Epidermal melanocyte (primary cell): ENCODE measurements at regions not wholly inside any gene's neighbourhood (a gene's known extent, or its start where the extent isn't known, plus 50 kb on each side); places are given as distances from the start of the nearest gene placed in this dataset.

Source experiments
- DNase-seq: peaks from one replicate; pipeline ENCODE4 v3.0.0; 2011; ENCODE audit warnings: low spot score; ENCODE audit not compliant: insufficient read length

- DNase-seq, result no peak
Observed at GRCh38 chr4:74682567-74683359, 111.6 kb downstream of the BTC start.

DNA sequence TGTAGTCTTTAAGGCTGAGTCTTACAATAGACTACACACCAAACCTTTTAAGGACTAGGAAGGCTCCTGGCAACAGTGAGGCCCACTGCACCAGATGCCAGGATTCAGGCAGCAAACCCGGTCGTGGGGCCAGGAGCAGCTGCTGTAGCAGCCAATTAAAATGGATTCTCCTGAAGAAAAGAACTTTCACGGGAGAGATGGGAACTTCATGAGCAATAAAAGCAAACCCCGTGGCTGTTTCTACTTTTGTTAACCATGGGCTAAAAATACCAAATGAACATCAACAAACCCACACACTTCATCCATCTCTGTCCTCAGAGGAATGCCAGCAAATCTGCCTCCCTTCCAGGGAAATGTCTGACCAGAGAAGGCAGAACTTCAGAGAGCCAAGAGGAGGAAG, 101.4 kb downstream of the BTC start:
- DNase-seq, result no peak
